Ovary (tissue), 7 donors: ENCODE measurements at regions not wholly inside any gene's neighbourhood (a gene's known extent, or its start where the extent isn't known, plus 50 kb on each side); places are given as distances from the start of the nearest gene placed in this dataset.

ENCODE experiments used
- DNase-seq, 5 donors: peaks; one replicate each; pipeline ENCODE4 v3.0.0-alpha.2; 2019 to 2020
- H3K27ac ChIP-seq, 2 donors: fragments of 200-600 bp; one replicate each; pipeline versions ENCODE4 v1.5.1 to v1.8.0; 2019 to 2022
- H3K27me3 ChIP-seq: fragments of 200-600 bp; one replicate; pipeline ENCODE4 v1.8.0; 2022
- H3K36me3 ChIP-seq: fragments of 200-600 bp; sonication (generic); one replicate; pipeline ENCODE4 v1.5.1; 2019
- H3K4me1 ChIP-seq: one replicate; pipeline ENCODE4 v1.8.1; 2013; ENCODE audit warnings: mild to moderate bottlenecking, moderate library complexity; ENCODE audit not compliant: insufficient read depth
- H3K4me3 ChIP-seq: fragments of 200-600 bp; sonication (generic); one replicate; pipeline ENCODE4 v1.5.1; 2017
- H3K9me3 ChIP-seq, 2 donors: fragments of 200-600 bp in 1 of 2; sonication (generic) in 1 of 2; one replicate each; pipeline versions ENCODE4 v1.5.1 to v1.8.1; 2013 to 2019; ENCODE audit warnings: mild to moderate bottlenecking in 1 of 2, moderate library complexity in 1 of 2
- CTCF ChIP-seq, 3 donors: fragments of 450-650 bp in 2 of 3; fragments of 200-600 bp in 1 of 3; IDR thresholded peaks; one replicate each; pipeline versions ENCODE4 v1.5.1 to v1.8.0; 2016 to 2022; ENCODE audit warnings: antibody characterized with exemption in 3 of 3, mild to moderate bottlenecking in 1 of 3
- EP300 ChIP-seq: sonication (generic); formaldehyde crosslinking; IDR thresholded peaks from one replicate; pipeline ENCODE4 v1.6.1; 2017; ENCODE audit warnings: antibody characterized with exemption
- POLR2A ChIP-seq: fragments of 450-650 bp; IDR thresholded peaks from one replicate; pipeline ENCODE4 v1.6.1; 2017; ENCODE audit warnings: antibody characterized with exemption, mild to moderate bottlenecking, moderate library complexity
- WGBS, 3 donors: extraction: QIAGEN DNeasy Blood & Tissue Kit in 1 of 3; methylation state at CpG; one replicate each; pipeline versions ENCODE4 v1.1.5 to v1.1.7; 2013 to 2017; 5-methylcytosine and 5-hydroxymethylcytosine counted together
- intact Hi-C, 4 donors: fragments of 100-400 bp; cut with DNase I; formaldehyde crosslinking; loops; one replicate each; pipeline versions ENCODE4 v1.11.0 to v1.15.1; 2022 to 2023
- donor health status: DM: no; HTN: no; CAD: no; lungs with moderate emphysema.
- donor health status: DM: no; HTN: no; CAD: no.
- donor health status: Bipolar disorder and iron deficiency.
- donor health status: DM: no; HTN: no; CAD: no.
- donor health status: DM: yes; HTN: yes; CAD: no.

GRCh38 chr4:28868841-28869240, 1851.3 kb upstream of the PCDH7 start:
- DNase-seq, result no peak
- TF ChIP-seq CTCF (IDR thresholded peaks at IDR 0.05) (no peak), EP300 (no peak), POLR2A (no peak)

GRCh38 chr4:28879178-28879577, 1841.0 kb upstream of the PCDH7 start:
- no peak for TF ChIP-seq EP300
- no peak for TF ChIP-seq CTCF (IDR thresholded peaks at IDR 0.05)
- TF ChIP-seq POLR2A, result no peak
- H3K4me1 ChIP-seq, result no peaks in the 10 kb centered on the region
- no peak overlapping the region for H3K27ac ChIP-seq
- no peak overlapping the region for H3K4me3 ChIP-seq
- intact Hi-C loops, result no loop called here
- H3K36me3 ChIP-seq, result no peaks in the 10 kb centered on the region
- no peaks in the 10 kb centered on the region for H3K27me3 ChIP-seq
- DNase-seq, result no peak
- 68 to 80% (median 69%) methylated on average over 5 of the region's 5 CpGs for WGBS, 3 donors
- no peaks in the 10 kb centered on the region for H3K9me3 ChIP-seq

More at GRCh38 chr4:28868841-28869240, 1851.3 kb upstream of the PCDH7 start:
- intact Hi-C loops, result no loop called here
- Histone ChIP-seq H3K27me3 (no peaks in the 10 kb centered on the region), H3K4me1 (no peaks in the 10 kb centered on the region), H3K36me3 (no peaks in the 10 kb centered on the region), H3K27ac (no peak overlapping the region), H3K4me3 (no peak overlapping the region), H3K9me3 (no peaks in the 10 kb centered on the region)
- 66 to 75% (median 67%) methylated on average over 4 of the region's 4 CpGs for WGBS, 3 donors

- H3K27ac ChIP-seq, result no peak overlapping the region
- DNase-seq, result no peak
- no peaks in the 10 kb centered on the region for H3K9me3 ChIP-seq
- no peaks in the 10 kb centered on the region for H3K27me3 ChIP-seq
- no peaks in the 10 kb centered on the region for H3K4me1 ChIP-seq
- intact Hi-C loops, result no loop called here
- H3K36me3 ChIP-seq, result no peaks in the 10 kb centered on the region
- no peak for TF ChIP-seq POLR2A
- TF ChIP-seq CTCF (IDR thresholded peaks at IDR 0.05), result no peak
- no peak for TF ChIP-seq EP300
- 76 to 80% (median 78%) methylated on average over 2 of the region's 2 CpGs for WGBS, 3 donors
- H3K4me3 ChIP-seq, result no peak overlapping the region
These were observed 1840.3 kb upstream of the PCDH7 start for GRCh38 chr4:28879900-28880299.

- intact Hi-C loops, result no loop called here
- no peaks in the 10 kb centered on the region for H3K4me1 ChIP-seq
- DNase-seq, result no peak
- WGBS, 3 donors, result 90 to 91% (median 91%) methylated on average over 2 of the region's 2 CpGs
- no peaks in the 10 kb centered on the region for H3K27me3 ChIP-seq
- H3K9me3 ChIP-seq, result no peaks in the 10 kb centered on the region
- TF ChIP-seq EP300, result no peak
- TF ChIP-seq POLR2A, result no peak
- no peak for TF ChIP-seq CTCF (IDR thresholded peaks at IDR 0.05)
- H3K27ac ChIP-seq, result no peak overlapping the region
- H3K36me3 ChIP-seq, result no peaks in the 10 kb centered on the region
- H3K4me3 ChIP-seq, result no peak overlapping the region
These were observed 1837.0 kb upstream of the PCDH7 start for GRCh38 chr4:28883211-28883610.

GRCh38 chr4:28886934-28887333, 1833.2 kb upstream of the PCDH7 start:
- Histone ChIP-seq H3K4me3 (no peak overlapping the region), H3K36me3 (no peaks in the 10 kb centered on the region), H3K27me3 (no peaks in the 10 kb centered on the region), H3K27ac (no peak overlapping the region), H3K4me1 (no peaks in the 10 kb centered on the region), H3K9me3 (no peaks in the 10 kb centered on the region)
- WGBS, 3 donors, result 34 to 54% (median 38%) methylated on average over 4 of the region's 4 CpGs
- TF ChIP-seq POLR2A, result no peak
- TF ChIP-seq EP300, result no peak
- no peak for TF ChIP-seq CTCF (IDR thresholded peaks at IDR 0.05)
- intact Hi-C loops, result no loop called here
- DNase-seq, result no peak
